KMS-11 (cell line): ENCODE measurements at regions not wholly inside any gene's neighbourhood (a gene's known extent, or its start where the extent isn't known, plus 50 kb on each side); places are given as distances from the start of the nearest gene placed in this dataset.
"Not testable (repeated sequence)": the region's sequence is repeated elsewhere in the genome, so short reads cannot be mapped to it uniquely, and the experiment has no call there.

Source experiments
- H2AFZ ChIP-seq: fragments of 200-600 bp; sonication (generic); 2 replicates; pipeline ENCODE4 v1.6.1; 2016; ENCODE audit warnings: antibody characterized with exemption, mixed run types, low read depth
- H3K27ac ChIP-seq: fragments of 200-600 bp; sonication (generic); 2 replicates; pipeline ENCODE4 v1.6.1; 2016; ENCODE audit warnings: mild to moderate bottlenecking, mixed run types
- H3K27me3 ChIP-seq: fragments of 200-600 bp; sonication (generic); 2 replicates; pipeline ENCODE4 v1.6.1; 2017; ENCODE audit warnings: mild to moderate bottlenecking, low read depth, mixed run types, moderate library complexity; ENCODE audit not compliant: insufficient read depth
- H3K36me3 ChIP-seq: fragments of 200-600 bp; sonication (generic); 2 replicates; pipeline ENCODE4 v1.6.1; 2017; ENCODE audit warnings: mild to moderate bottlenecking, mixed run types; ENCODE audit not compliant: insufficient read depth
- H3K4me1 ChIP-seq: fragments of 200-600 bp; sonication (generic); 2 replicates; pipeline ENCODE4 v1.6.1; 2016; ENCODE audit warnings: mild to moderate bottlenecking, low read depth, mixed run types; ENCODE audit not compliant: poor library complexity, severe bottlenecking
- H3K4me2 ChIP-seq: fragments of 200-600 bp; sonication (generic); 2 replicates; pipeline ENCODE4 v1.7.0; 2016; ENCODE audit warnings: mild to moderate bottlenecking, mixed run types
- H3K4me3 ChIP-seq: fragments of 200-600 bp; sonication (generic); IDR thresholded peaks from 2 replicates; pipeline ENCODE4 v1.6.1; 2017; ENCODE audit warnings: low read depth, low read length, mixed read lengths; ENCODE audit not compliant: insufficient read depth
- H3K79me2 ChIP-seq: fragments of 200-600 bp; sonication (generic); 2 replicates; pipeline ENCODE4 v1.6.1; 2016; ENCODE audit warnings: low read depth, mixed run types; ENCODE audit not compliant: insufficient read depth
- H3K9ac ChIP-seq: fragments of 200-600 bp; sonication (generic); 2 replicates; pipeline ENCODE4 v1.6.1; 2016; ENCODE audit warnings: mild to moderate bottlenecking, mixed run types
- H4K20me1 ChIP-seq: fragments of 200-600 bp; sonication (generic); 2 replicates; pipeline ENCODE4 v1.6.1; 2016; ENCODE audit warnings: mild to moderate bottlenecking, mixed run types; ENCODE audit not compliant: insufficient read depth
- CTCF ChIP-seq: fragments of 200-600 bp; sonication (generic); conservative IDR thresholded peaks from 2 replicates; pipeline ENCODE4 v1.6.1; 2017; ENCODE audit warnings: low read depth, mild to moderate bottlenecking, antibody characterized with exemption, low read length, moderate library complexity, mixed read lengths

GRCh38 chr1:73839922-73840321 is 358.1 kb downstream of the LRRIQ3 start:
- H4K20me1 ChIP-seq: no peaks in the 10 kb centered on the region
- H3K27ac ChIP-seq: no peak overlapping the region
- H3K4me3 ChIP-seq: no peak overlapping the region
- no peak overlapping the region for H3K4me2 ChIP-seq
- no peaks in the 10 kb centered on the region for H3K79me2 ChIP-seq
- H3K9ac ChIP-seq: no peak overlapping the region
- no peaks in the 10 kb centered on the region for H3K36me3 ChIP-seq
- no peaks in the 10 kb centered on the region for H3K4me1 ChIP-seq
- TF ChIP-seq CTCF: peak; percentile 51
- H2AFZ ChIP-seq: no peak overlapping the region
- H3K27me3 ChIP-seq: no peaks in the 10 kb centered on the region

GRCh38 chr1:73832276-73833181 is 365.4 kb downstream of the LRRIQ3 start:
- H4K20me1 ChIP-seq: no peaks in the 10 kb centered on the region
- H3K4me2 ChIP-seq: no peak overlapping the region
- no peak for TF ChIP-seq CTCF
- no peaks in the 10 kb centered on the region for H3K27me3 ChIP-seq
- H3K79me2 ChIP-seq: no peaks in the 10 kb centered on the region
- H3K4me3 ChIP-seq: no peak overlapping the region
- H2AFZ ChIP-seq: no peak overlapping the region
- no peaks in the 10 kb centered on the region for H3K4me1 ChIP-seq
- no peak overlapping the region for H3K9ac ChIP-seq
- no peaks in the 10 kb centered on the region for H3K36me3 ChIP-seq
- no peak overlapping the region for H3K27ac ChIP-seq

GRCh38 chr1:73827283-73827682 is 370.7 kb downstream of the LRRIQ3 start:
- not testable (repeated sequence) for H3K36me3 ChIP-seq, H3K27ac ChIP-seq, H3K4me2 ChIP-seq, H2AFZ ChIP-seq, H3K27me3 ChIP-seq, H3K9ac ChIP-seq, H3K4me1 ChIP-seq, H3K4me3 ChIP-seq, H3K79me2 ChIP-seq, H4K20me1 ChIP-seq

GRCh38 chr1:73824065-73824464 is 373.9 kb downstream of the LRRIQ3 start:
- H4K20me1 ChIP-seq: no peaks in the 10 kb centered on the region
- H3K36me3 ChIP-seq: no peaks in the 10 kb centered on the region
- H3K4me2 ChIP-seq: no peak overlapping the region
- peaks cover 18% of the 10 kb centered on the region for H3K4me1 ChIP-seq
- no peak overlapping the region for H3K4me3 ChIP-seq
- TF ChIP-seq CTCF: no peak
- H2AFZ ChIP-seq: no peak overlapping the region
- no peaks in the 10 kb centered on the region for H3K27me3 ChIP-seq
- no peaks in the 10 kb centered on the region for H3K79me2 ChIP-seq
- no peak overlapping the region for H3K9ac ChIP-seq
- no peak overlapping the region for H3K27ac ChIP-seq

GRCh38 chr1:73821520-73821919 is 376.5 kb downstream of the LRRIQ3 start:
- Histone ChIP-seq H3K4me2 (peak overlapping the region; percentile 39), H3K27ac (no peak overlapping the region), H3K79me2 (no peaks in the 10 kb centered on the region), H2AFZ (no peak overlapping the region), H3K9ac (no peak overlapping the region), H3K36me3 (no peaks in the 10 kb centered on the region), H3K4me1 (peaks cover 18% of the 10 kb centered on the region), H3K27me3 (no peaks in the 10 kb centered on the region), H3K4me3 (no peak overlapping the region), H4K20me1 (no peaks in the 10 kb centered on the region)
- TF ChIP-seq CTCF: no peak
